IPS DF 4.7 (cell line): ENCODE measurements at regions not wholly inside any gene's neighbourhood (a gene's known extent, or its start where the extent isn't known, plus 50 kb on each side); places are given as distances from the start of the nearest gene placed in this dataset.
"Not testable (repeated sequence)": the region's sequence is repeated elsewhere in the genome, so short reads cannot be mapped to it uniquely, and the experiment has no call there.

Experiments
- DNase-seq: peaks from one replicate; pipeline ENCODE4 v3.0.0-alpha.2; 2013; ENCODE audit warnings: low spot score; ENCODE audit errors: extremely low read depth

DNA sequence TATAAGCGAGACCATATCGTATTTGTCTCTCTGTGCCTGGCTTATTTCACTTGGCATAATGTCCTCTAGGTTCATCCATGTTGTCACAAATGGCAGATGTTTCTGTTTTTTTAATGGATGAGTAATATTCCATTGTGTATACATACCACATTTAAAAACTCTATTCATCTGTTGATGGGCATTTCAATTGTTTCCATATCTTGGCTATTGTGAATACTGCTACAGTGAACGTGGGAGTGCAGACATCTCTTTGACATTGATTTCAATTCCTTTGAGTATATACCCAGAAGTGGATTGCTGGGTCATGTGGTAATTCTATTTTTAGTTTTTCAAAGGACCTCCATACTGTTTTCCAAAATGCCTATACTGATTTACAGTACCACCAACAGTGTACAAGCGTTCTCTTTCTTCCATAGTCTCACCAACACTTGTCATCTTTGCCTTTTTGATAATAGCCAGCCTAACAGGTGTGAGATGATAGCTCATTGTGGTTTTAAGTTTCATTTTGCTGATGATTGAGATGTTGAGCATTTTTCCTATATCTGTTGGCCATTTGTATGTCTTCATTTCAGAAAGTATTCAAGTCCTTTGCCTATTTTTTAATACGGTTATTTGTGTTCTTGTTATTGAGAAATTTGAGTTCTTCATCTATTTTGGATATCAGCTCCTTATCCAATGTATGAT, 194.7 kb upstream of the E2F8 start:
- no peak for DNase-seq

DNA sequence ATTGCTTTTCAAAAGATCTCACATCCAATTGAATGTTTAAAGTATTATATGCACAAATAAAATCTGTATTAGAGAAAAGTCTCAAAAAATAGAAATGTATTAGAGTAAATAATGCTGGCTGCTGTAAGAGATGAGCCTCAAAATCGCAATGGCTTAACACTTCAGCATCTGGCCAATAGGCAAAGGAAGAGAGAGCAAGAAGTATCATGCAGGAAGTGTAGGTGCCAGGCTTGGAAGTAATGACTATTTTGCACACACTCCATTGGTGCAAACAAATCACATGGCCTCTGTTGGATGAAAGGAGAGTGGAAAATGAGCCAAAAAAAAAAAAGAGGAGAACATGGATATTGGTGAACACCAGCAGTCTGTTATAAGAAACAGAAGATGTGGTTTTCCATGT, 193.0 kb upstream of the E2F8 start:
- no peak for DNase-seq

GRCh38 chr11:19433367-19433766, 192.6 kb upstream of the E2F8 start:
- no peak for DNase-seq

GRCh38 chr11:19432370-19433061, 191.8 kb upstream of the E2F8 start:
- no peak for DNase-seq

DNA sequence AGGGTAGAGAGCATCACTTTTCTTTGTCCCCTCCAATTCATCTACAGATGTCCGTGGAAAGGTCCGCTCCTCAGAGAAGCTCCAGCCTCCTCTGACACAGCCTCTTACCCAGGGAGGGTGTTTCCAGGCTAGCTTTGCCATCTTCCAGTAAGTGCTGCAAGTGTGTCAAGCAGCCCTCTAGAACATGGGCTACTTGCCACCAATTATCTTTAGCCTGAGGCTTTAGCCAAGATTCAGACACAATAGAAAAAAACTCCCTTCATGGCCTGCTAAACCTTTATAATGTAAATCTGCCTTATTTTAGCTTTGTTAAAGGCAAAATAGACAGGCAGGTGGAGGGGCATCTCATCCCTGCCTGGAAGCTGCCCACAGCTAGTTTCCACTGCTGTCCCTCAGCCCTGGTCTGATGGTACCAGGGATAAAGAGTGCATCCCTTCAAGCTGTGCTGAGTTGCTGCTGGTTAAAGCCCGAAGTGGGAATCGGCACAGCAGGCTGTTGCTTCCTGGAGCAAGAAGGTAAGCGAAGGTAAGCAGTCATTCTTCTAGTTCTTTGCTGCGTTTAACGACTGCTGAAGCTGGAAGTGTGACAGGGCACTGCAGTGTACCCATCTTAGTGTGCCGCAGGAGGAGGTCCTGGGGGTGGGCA, 190.1 kb upstream of the E2F8 start:
- DNase-seq, result no peak

DNA sequence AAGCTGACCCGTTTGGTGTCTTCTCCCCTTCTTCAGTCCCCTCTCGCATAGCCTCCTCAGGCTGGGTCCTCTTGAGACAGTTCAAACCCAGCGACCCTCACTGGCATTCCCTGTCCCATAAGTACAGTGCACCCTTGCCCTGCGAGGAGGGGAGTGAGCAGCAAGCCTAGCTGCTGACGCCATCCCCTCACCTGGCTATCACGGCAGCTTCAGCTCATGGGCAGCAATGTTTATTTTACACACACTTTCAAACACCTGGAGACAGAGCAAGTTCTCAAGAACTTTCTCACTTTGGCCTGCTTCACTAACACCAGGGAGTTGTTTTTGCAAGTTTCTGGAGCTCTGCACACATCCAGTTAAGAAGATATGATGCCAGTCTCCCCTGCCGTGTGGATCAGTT, 189.6 kb upstream of the E2F8 start:
- no peak for DNase-seq

GRCh38 chr11:19429108-19429760, 188.5 kb upstream of the E2F8 start:
- no peak for DNase-seq

- no peak for DNase-seq
These were observed 187.7 kb upstream of the E2F8 start for GRCh38 chr11:19428206-19429002.

- DNase-seq, result no peak
These were observed 186.1 kb upstream of the E2F8 start for GRCh38 chr11:19426756-19427403.

DNA sequence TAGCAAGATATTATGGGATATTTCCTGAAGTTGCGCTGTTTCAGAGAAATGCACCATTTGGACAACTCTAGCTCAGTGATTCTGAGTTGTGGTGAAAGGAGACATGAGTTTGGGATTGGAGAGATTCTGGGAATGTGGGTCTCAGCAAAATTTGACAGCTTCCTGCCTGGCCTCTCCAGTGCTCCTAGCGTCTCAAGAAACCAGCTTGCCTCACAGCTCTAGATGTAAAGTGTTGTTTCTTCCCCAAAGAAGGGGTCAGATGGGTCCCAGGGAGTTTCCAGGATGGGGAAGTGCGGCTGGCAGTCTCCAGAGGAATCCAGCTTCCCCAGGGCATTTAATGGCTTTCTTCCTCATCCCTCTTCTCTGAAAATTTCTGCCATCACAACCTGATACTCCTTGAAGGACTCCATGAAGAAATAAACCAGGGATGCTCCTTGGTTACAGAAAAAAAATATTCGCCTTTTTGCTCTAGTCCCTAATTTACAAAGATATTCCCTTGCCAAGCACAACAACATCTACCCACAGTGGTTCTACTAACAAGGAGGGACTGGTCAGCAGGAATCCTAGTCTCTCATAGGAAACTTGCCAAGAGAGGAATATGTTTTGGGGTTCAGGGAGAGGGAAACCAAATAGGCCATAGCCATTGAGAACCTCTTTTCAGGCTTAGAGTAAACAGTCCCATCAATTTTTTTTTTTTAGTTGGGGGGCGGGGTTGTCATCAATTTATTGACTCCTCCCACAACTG, 185.4 kb upstream of the E2F8 start:
- DNase-seq, result no peak

DNA sequence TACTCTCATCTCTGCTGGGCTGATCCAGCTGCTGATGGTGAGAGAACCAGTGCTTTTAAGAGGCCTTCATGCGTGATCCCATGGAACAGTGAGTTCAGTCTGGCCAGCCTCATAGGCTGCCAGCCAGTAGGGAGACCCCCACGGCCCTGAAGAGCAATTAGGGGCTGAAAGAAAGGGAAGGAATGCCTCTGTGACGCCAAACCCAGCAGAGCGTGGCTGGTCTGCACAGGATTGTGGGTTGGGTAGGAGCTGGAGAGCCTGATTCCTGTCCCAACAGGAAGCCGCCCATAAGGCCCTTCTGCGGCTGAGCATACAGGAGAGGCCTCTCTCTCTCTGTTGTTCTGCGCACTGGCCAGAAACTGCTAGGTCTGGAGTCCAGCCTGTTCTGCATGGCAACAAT, 181.5 kb upstream of the E2F8 start:
- no peak for DNase-seq

DNA sequence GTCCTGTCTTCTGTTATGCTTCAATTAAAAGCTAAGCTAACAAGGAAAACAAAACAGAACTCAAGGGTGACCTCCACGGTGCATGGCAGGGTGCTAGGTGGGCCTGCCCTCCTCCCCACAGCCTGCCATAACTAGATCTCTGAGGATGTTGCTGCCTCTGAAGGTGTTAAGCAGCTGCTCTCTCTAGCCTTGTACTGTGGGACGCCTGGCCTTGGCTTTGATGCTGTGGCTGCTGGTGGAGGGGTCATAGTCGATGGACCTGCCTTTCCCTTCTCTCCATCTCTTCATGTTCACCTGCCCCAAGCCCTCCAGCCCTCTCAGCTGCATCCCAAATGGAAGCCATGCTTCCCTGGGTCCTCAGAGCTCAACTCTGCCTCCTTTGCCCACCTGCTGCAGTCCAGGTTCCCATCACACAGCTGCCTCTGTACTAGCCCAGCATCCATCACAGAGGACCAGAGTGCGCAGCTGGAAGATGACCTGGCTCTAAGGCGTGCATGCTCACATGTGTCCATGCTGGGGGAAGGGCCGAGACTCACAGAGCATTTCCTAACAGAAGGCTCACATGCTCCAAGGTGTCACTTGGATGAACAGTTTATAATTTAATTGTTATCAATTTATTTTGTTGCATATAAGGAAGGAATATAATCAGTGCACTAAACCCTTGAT, 180.3 kb upstream of the E2F8 start:
- DNase-seq, result no peak

GRCh38 chr11:19419808-19420207, 179.1 kb upstream of the E2F8 start:
- no peak for DNase-seq

DNA sequence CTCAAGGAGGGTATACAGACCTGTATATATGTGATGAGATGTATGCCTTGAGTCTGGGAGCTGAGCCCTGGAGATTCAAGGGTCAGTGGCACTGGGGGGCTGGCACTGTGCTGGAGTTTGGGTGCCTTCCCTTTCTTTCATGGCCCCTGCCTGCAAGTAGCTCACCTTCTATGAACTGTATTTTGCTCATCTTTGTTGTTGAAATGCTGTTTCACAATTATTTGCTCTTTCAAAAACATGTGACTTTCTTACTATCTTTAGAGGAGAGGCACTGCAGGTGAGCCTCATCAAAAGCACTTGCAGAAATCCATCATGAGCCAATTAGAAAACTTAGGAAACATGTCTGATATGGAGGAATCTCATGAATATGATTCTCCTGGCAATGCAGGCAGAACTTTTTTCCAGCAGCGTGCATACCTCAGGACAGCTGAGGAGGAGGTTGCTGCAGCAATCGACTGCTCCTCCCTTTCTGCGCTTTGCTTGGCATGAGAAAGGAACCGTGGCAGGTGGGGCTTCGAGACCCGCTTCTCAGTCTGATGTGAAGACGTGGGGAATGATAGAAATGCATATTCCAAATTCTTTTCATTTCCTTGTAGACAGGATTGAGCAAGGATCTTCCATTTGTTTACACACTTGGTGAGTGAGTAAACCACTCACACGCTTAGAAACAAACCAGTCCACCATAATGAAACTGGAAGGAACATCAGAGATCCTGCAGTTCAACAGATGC, 178.4 kb upstream of the E2F8 start:
- DNase-seq, result no peak

- DNase-seq, result no peak
These were observed 177.5 kb upstream of the E2F8 start for GRCh38 chr11:19418221-19418620.

GRCh38 chr11:19412070-19412469, 171.3 kb upstream of the E2F8 start:
- not testable (repeated sequence) for DNase-seq

- no peak for DNase-seq
These were observed 169.3 kb upstream of the E2F8 start for GRCh38 chr11:19410032-19410431.

- DNase-seq, result no peak
These were observed 168.6 kb upstream of the E2F8 start for GRCh38 chr11:19409307-19409706.

GRCh38 chr11:19407677-19408270, 167.0 kb upstream of the E2F8 start:
- no peak for DNase-seq
